Vagina (tissue), 2 donors: ENCODE measurements at regions not wholly inside any gene's neighbourhood (a gene's known extent, or its start where the extent isn't known, plus 50 kb on each side); places are given as distances from the start of the nearest gene placed in this dataset.

Experiments
- CTCF ChIP-seq, 3 experiments: fragments of 450-650 bp in 2 of 3; fragments of 200-600 bp in 1 of 3; sonication (generic) in 1 of 3; IDR thresholded peaks; one replicate each; pipeline ENCODE4 v1.5.1; 2017 to 2019; ENCODE audit warnings: antibody characterized with exemption in 3 of 3, mild to moderate bottlenecking in 2 of 3, moderate library complexity in 2 of 3
- POLR2A ChIP-seq, 2 donors: fragments of 450-650 bp; IDR thresholded peaks; one replicate each; pipeline ENCODE4 v1.6.1; 2017; ENCODE audit warnings: antibody characterized with exemption in 2 of 2, mild to moderate bottlenecking in 2 of 2, moderate library complexity in 2 of 2

- TF ChIP-seq CTCF (IDR thresholded peaks at IDR 0.05) (no peak), POLR2A (IDR thresholded peaks at IDR 0.05) (no peak)
These were observed 108.2 kb upstream of the FAM9C start for GRCh38 chrX:13152518-13153185.
